ENCODE measurements at regions not wholly inside any gene's neighbourhood (a gene's known extent, or its start where the extent isn't known, plus 50 kb on each side); places are given as distances from the start of the nearest gene placed in this dataset.

DNA sequence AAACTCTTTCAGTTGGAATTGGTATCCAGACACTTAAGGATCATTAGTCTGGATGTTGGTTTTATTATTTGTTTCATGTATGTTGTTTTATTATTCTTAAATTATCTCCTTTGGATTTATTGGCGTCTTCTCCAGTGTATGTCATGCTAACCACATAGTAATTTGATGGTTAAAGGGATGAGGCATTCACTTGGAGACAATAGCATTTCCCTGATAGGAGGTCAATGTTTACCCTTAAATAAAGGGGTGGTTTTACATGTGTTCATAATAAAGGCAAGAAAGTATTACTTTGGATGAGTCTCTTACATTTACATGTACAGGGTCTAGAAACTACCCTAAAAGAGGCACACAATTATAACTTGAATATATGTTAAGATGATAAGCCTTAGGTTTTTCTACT is 51.2 kb upstream of the RNF144B start:
- no peak overlapping the region for H3K27ac ChIP-seq (ENCODE audit: insufficient read depth, low read length)
- no peaks in the 10 kb centered on the region for H3K9me3 ChIP-seq (ENCODE audit: control insufficient read depth, insufficient read depth, low read depth, low read length)
- no peaks in the 10 kb centered on the region for H3K79me2 ChIP-seq (ENCODE audit: control insufficient read depth, insufficient read depth, low read length)
- no peaks in the 10 kb centered on the region for H3K36me3 ChIP-seq (ENCODE audit: control insufficient read depth, insufficient read depth, low read length)
- H3K4me2 ChIP-seq (ENCODE audit: extremely low read depth, insufficient read depth, low read length), result no peak overlapping the region
- no peak for DNase-seq (ENCODE audit: low read depth in 2 of 2)
- H3K27me3 ChIP-seq (ENCODE audit: control insufficient read depth, insufficient read depth, low read length), result no peaks in the 10 kb centered on the region
- no peak overlapping the region for H3K9ac ChIP-seq (ENCODE audit: insufficient read depth, low read length)
- no peak overlapping the region for H3K4me3 ChIP-seq (replicated peaks in 1 of 4; ENCODE audit: control extremely low read depth in 1 of 4, insufficient read depth in 1 of 4, low read depth in 3 of 4, low read length in 4 of 4)
- no peak overlapping the region for H2AFZ ChIP-seq (ENCODE audit: low read length)
- TF ChIP-seq EZH2 (IDR thresholded peaks at IDR 0.05; ENCODE audit: low read length, missing control alignments), result no peak
- TF ChIP-seq, protein P1, sequence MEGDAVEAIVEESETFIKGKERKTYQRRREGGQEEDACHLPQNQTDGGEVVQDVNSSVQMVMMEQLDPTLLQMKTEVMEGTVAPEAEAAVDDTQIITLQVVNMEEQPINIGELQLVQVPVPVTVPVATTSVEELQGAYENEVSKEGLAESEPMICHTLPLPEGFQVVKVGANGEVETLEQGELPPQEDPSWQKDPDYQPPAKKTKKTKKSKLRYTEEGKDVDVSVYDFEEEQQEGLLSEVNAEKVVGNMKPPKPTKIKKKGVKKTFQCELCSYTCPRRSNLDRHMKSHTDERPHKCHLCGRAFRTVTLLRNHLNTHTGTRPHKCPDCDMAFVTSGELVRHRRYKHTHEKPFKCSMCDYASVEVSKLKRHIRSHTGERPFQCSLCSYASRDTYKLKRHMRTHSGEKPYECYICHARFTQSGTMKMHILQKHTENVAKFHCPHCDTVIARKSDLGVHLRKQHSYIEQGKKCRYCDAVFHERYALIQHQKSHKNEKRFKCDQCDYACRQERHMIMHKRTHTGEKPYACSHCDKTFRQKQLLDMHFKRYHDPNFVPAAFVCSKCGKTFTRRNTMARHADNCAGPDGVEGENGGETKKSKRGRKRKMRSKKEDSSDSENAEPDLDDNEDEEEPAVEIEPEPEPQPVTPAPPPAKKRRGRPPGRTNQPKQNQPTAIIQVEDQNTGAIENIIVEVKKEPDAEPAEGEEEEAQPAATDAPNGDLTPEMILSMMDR (conservative IDR thresholded peaks at IDR 0.05 in 1 of 2, IDR thresholded peaks at IDR 0.05 in 1 of 2; ENCODE audit: low read depth in 1 of 2, low read length in 2 of 2), result no peak
- H4K20me1 ChIP-seq (ENCODE audit: control insufficient read depth, extremely low read depth, insufficient read depth, low read length), result no peaks in the 10 kb centered on the region
- H3K4me1 ChIP-seq (ENCODE audit: control insufficient read depth, extremely low read depth, insufficient read depth, low read length), result no peaks in the 10 kb centered on the region

DNA sequence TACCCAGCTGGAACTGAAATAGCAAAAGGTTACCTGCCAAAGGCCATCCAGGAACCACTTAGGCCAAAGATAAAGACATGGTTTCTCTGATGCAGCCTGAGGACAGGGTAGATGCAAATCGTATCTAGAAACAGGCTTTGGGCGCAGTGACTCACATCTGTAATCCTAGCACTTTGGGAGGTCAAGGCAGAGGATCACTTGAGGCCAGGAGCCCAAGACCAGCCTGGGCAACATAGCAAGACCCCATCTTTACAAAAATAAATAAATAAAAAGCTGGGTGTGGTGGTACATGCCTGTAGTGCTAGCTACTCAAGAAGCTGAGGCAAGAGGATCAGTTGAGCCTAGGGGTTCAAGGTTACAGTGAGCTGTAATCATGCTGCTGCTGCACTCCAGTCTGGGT is 52.9 kb upstream of the RNF144B start:
- no peak for DNase-seq (ENCODE audit: low read depth in 2 of 2)
- Histone ChIP-seq H3K9ac (ENCODE audit: insufficient read depth, low read length) (no peak overlapping the region), H3K4me3 (replicated peaks in 1 of 4; ENCODE audit: control extremely low read depth in 1 of 4, insufficient read depth in 1 of 4, low read depth in 3 of 4, low read length in 4 of 4) (no peak overlapping the region), H4K20me1 (ENCODE audit: control insufficient read depth, extremely low read depth, insufficient read depth, low read length) (no peaks in the 10 kb centered on the region), H3K79me2 (ENCODE audit: control insufficient read depth, insufficient read depth, low read length) (no peaks in the 10 kb centered on the region), H3K4me1 (ENCODE audit: control insufficient read depth, extremely low read depth, insufficient read depth, low read length) (no peaks in the 10 kb centered on the region), H3K36me3 (ENCODE audit: control insufficient read depth, insufficient read depth, low read length) (no peaks in the 10 kb centered on the region), H2AFZ (ENCODE audit: low read length) (no peak overlapping the region), H3K4me2 (ENCODE audit: extremely low read depth, insufficient read depth, low read length) (no peak overlapping the region), H3K27ac (ENCODE audit: insufficient read depth, low read length) (no peak overlapping the region), H3K9me3 (ENCODE audit: control insufficient read depth, insufficient read depth, low read depth, low read length) (no peaks in the 10 kb centered on the region), H3K27me3 (ENCODE audit: control insufficient read depth, insufficient read depth, low read length) (no peaks in the 10 kb centered on the region)
- TF ChIP-seq EZH2 (IDR thresholded peaks at IDR 0.05; ENCODE audit: low read length, missing control alignments), result no peak
- TF ChIP-seq, protein P1 (conservative IDR thresholded peaks at IDR 0.05 in 1 of 2, IDR thresholded peaks at IDR 0.05 in 1 of 2; ENCODE audit: low read depth in 1 of 2, low read length in 2 of 2), result no peak

DNA sequence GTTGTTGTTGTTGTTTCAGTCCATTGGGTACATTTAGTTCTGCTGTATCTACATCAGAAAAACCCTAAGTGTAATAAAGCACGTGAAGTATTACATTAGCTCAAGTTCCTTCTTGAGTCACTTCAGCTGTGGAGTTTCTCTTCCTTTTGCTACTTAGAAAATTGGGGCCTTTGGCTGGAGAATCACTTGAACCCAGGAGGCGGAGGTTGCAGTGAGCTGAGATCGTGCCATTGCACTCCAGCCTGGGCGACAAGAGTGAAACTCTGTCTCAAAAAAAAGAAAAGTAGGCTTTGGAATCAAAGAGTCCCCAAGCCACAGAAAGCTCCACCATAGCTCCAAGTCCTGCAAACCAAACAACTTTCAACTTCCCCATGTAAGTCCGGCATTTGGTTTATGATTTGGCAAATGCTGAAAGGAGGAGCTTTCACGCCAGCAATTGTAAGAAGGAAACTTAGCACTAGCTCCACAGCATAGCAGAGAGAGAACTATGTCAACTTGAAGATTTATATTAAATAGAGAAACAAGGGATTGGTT is 56.5 kb upstream of the RNF144B start:
- H3K27me3 ChIP-seq (ENCODE audit: control insufficient read depth, insufficient read depth, low read length), result no peaks in the 10 kb centered on the region
- no peaks in the 10 kb centered on the region for H3K4me1 ChIP-seq (ENCODE audit: control insufficient read depth, extremely low read depth, insufficient read depth, low read length)
- no peaks in the 10 kb centered on the region for H3K36me3 ChIP-seq (ENCODE audit: control insufficient read depth, insufficient read depth, low read length)
- H4K20me1 ChIP-seq (ENCODE audit: control insufficient read depth, extremely low read depth, insufficient read depth, low read length), result no peaks in the 10 kb centered on the region
- no peak overlapping the region for H3K4me2 ChIP-seq (ENCODE audit: extremely low read depth, insufficient read depth, low read length)
- H3K9me3 ChIP-seq (ENCODE audit: control insufficient read depth, insufficient read depth, low read depth, low read length), result no peaks in the 10 kb centered on the region
- no peaks in the 10 kb centered on the region for H3K79me2 ChIP-seq (ENCODE audit: control insufficient read depth, insufficient read depth, low read length)
- H3K9ac ChIP-seq (ENCODE audit: insufficient read depth, low read length), result no peak overlapping the region
- no peak overlapping the region for H2AFZ ChIP-seq (ENCODE audit: low read length)
- H3K4me3 ChIP-seq (replicated peaks in 1 of 4; ENCODE audit: control extremely low read depth in 1 of 4, insufficient read depth in 1 of 4, low read depth in 3 of 4, low read length in 4 of 4), result no peak overlapping the region
- TF ChIP-seq EZH2 (IDR thresholded peaks at IDR 0.05; ENCODE audit: low read length, missing control alignments), result no peak
- TF ChIP-seq, protein P1 (conservative IDR thresholded peaks at IDR 0.05 in 1 of 2, IDR thresholded peaks at IDR 0.05 in 1 of 2; ENCODE audit: low read depth in 1 of 2, low read length in 2 of 2), result no peak
- H3K27ac ChIP-seq (ENCODE audit: insufficient read depth, low read length), result no peak overlapping the region
- no peak for DNase-seq (ENCODE audit: low read depth in 2 of 2)

Measured in fibroblast of lung (primary cell).